ENCODE measurements at regions not wholly inside any gene's neighbourhood (a gene's known extent, or its start where the extent isn't known, plus 50 kb on each side); places are given as distances from the start of the nearest gene placed in this dataset.
"Not testable (repeated sequence)": the region's sequence is repeated elsewhere in the genome, so short reads cannot be mapped to it uniquely, and the experiment has no call there.

GRCh38 chr6:14477559-14477958 lies 360.0 kb downstream of the CD83 start:
- intact Hi-C loops (cut with DNase I), result no loop called here

GRCh38 chr6:14478381-14479225 lies 361.0 kb downstream of the CD83 start:
- peaks cover 0 to 4% (median 0%) of the 10 kb centered on the region in 11 donors for H3K9me3 ChIP-seq
- H3K4me1 ChIP-seq, result peaks cover 0 to 29% (median 18%) of the 10 kb centered on the region in 9 donors
- H3K27me3 ChIP-seq, result no peaks in the 10 kb centered on the region
- WGBS, 2 donors, result 64 to 69% methylated on average over 10 of the region's 10 CpGs
- ATAC-seq (peak in 1 of 8 donors; percentile 52), DNase-seq (no peak)
- TF ChIP-seq, protein P1, sequence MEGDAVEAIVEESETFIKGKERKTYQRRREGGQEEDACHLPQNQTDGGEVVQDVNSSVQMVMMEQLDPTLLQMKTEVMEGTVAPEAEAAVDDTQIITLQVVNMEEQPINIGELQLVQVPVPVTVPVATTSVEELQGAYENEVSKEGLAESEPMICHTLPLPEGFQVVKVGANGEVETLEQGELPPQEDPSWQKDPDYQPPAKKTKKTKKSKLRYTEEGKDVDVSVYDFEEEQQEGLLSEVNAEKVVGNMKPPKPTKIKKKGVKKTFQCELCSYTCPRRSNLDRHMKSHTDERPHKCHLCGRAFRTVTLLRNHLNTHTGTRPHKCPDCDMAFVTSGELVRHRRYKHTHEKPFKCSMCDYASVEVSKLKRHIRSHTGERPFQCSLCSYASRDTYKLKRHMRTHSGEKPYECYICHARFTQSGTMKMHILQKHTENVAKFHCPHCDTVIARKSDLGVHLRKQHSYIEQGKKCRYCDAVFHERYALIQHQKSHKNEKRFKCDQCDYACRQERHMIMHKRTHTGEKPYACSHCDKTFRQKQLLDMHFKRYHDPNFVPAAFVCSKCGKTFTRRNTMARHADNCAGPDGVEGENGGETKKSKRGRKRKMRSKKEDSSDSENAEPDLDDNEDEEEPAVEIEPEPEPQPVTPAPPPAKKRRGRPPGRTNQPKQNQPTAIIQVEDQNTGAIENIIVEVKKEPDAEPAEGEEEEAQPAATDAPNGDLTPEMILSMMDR (IDR thresholded peaks at IDR 0.05), result no peak
- H3K4me3 ChIP-seq, result no peak overlapping the region
- no peaks in the 10 kb centered on the region for H3K36me3 ChIP-seq
- H3K27ac ChIP-seq, result no peak overlapping the region
- intact Hi-C loops (cut with DNase I), result no loop called here

More at GRCh38 chr6:14477559-14477958, 360.0 kb downstream of the CD83 start:
- WGBS, 2 donors, result 70 to 74% methylated on average over 7 of the region's 7 CpGs
- H3K9me3 ChIP-seq, result peaks cover 0 to 4% (median 0%) of the 10 kb centered on the region in 11 donors
- no peaks in the 10 kb centered on the region for H3K27me3 ChIP-seq
- no peak for DNase-seq
- H3K4me1 ChIP-seq, result peaks cover 0 to 34% (median 18%) of the 10 kb centered on the region in 9 donors
- TF ChIP-seq, protein P1 (IDR thresholded peaks at IDR 0.05), result no peak
- ATAC-seq, result no peak
- no peaks in the 10 kb centered on the region for H3K36me3 ChIP-seq
- H3K4me3 ChIP-seq, result no peak overlapping the region
- H3K27ac ChIP-seq, result peak overlapping the region in 6 of 10 donors; percentile 26 to 64 (median 60)

DNA sequence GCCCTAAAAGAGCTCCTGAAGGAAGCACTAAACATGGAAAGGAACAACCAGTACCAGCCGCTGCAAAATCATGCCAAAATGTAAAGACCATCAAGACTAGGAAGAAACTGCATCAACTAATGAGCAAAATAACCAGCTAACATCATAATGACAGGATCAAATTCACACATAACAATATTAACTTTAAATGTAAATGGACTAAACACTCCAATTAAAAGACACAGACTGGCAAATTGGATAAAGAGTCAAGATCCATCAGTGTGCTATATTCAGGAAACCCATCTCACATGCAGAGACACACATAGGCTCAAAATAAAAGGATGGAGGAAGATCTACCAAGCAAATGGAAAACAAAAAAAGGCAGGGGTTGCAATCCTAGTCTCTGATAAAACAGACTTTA lies 364.4 kb downstream of the CD83 start:
- intact Hi-C loops (cut with DNase I); H3K4me3 ChIP-seq; H3K9me3 ChIP-seq; H3K27ac ChIP-seq; DNase-seq; H3K27me3 ChIP-seq; ATAC-seq; H3K36me3 ChIP-seq: not testable (repeated sequence)
- peaks cover 0 to 19% (median 11%) of the 10 kb centered on the region in 9 donors for H3K4me1 ChIP-seq
- WGBS, 2 donors, result no CpG with 5 or more reads among the region's 1 CpG

DNA sequence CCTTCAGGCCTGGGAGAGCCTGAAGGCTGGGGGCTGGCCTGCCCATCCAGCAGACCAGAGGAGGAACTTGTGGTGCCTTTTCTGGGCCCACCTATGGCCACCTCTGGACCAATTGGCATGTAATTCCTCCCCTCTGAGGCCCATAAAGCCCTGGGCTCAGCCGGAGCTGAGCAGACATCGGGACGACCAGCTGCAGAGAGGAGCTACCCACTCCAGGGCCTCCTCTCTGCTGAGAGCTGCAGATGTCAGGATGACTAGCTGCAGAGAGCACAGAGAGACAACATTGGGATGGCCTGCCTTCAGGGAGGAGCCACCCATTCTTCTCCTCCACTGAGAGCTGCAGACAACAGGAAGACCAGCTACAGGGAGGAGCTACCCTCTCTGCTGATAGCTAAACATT lies 370.1 kb downstream of the CD83 start:
- Histone ChIP-seq H3K9me3 (peaks cover 0 to under 1% (median 0%) of the 10 kb centered on the region in 11 donors), H3K4me1 (no peaks in the 10 kb centered on the region), H3K36me3 (no peaks in the 10 kb centered on the region), H3K4me3 (no peak overlapping the region), H3K27me3 (no peaks in the 10 kb centered on the region), H3K27ac (no peak overlapping the region)
- peak in 1 of 8 donors; percentile 44 for ATAC-seq
- DNase-seq, result no peak
- intact Hi-C loops (cut with DNase I), result no loop called here
- WGBS, 2 donors, result 98 to 100% methylated on average over 3 of the region's 3 CpGs
- TF ChIP-seq, protein P1 (IDR thresholded peaks at IDR 0.05), result no peak

DNA sequence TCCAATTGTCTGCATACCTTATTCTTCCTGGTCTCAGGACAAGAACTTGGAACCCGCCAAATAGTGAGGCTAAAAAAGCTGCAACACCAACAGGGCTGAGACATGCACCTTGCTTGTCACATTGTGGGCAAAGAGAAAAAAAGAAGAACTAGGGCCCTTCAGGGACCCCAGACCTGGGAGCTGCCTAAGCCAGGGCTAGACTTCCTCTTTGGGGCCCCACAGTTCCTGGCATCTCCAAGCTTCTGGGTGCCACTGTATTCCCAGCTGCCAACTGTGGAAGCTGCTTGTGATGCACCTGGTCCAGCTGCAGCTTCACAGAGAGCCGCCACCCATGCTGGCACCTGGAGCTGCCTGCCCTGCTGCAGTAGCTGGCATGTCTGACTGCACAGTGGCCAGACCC lies 370.6 kb downstream of the CD83 start:
- 94 to 95% methylated on average over 2 of the region's 2 CpGs for WGBS, 2 donors
- DNase-seq (no peak), ATAC-seq (no peak)
- Histone ChIP-seq H3K27me3 (no peaks in the 10 kb centered on the region), H3K9me3 (peaks cover 0 to 4% (median 0%) of the 10 kb centered on the region in 11 donors), H3K36me3 (no peaks in the 10 kb centered on the region), H3K4me3 (no peak overlapping the region), H3K27ac (no peak overlapping the region), H3K4me1 (no peaks in the 10 kb centered on the region)
- intact Hi-C loops (cut with DNase I), result no loop called here
- TF ChIP-seq, protein P1 (IDR thresholded peaks at IDR 0.05), result no peak
